K562 (cell line): ENCODE measurements at regions not wholly inside any gene's neighbourhood (a gene's known extent, or its start where the extent isn't known, plus 50 kb on each side); places are given as distances from the start of the nearest gene placed in this dataset.

ENCODE experiments used
- CBX5 ChIP-seq: IDR thresholded peaks from 2 replicates; pipeline ENCODE4 v1.6.1; 2014; ENCODE audit warnings: low read depth, borderline replicate concordance
- CTCF ChIP-seq, 3 experiments: IDR thresholded peaks in 2 of 3; conservative IDR thresholded peaks in 1 of 3; 2 replicates each; pipeline ENCODE4 v1.5.1; 2011 to 2012; ENCODE audit warnings: low read length in 3 of 3, mild to moderate bottlenecking in 3 of 3, control low read depth in 2 of 3, improper control_type of control experiment in 1 of 3, inconsistent platforms in 1 of 3, low read depth in 1 of 3, mixed read lengths in 1 of 3, moderate library complexity in 1 of 3; ENCODE audit not compliant: insufficient read depth in 2 of 3
- JUNB ChIP-seq: fragments of 450-650 bp; formaldehyde crosslinking; conservative IDR thresholded peaks from 2 replicates; pipeline ENCODE4 v1.4.0; 2020; ENCODE audit warnings: mild to moderate bottlenecking
- KAT2B ChIP-seq: IDR thresholded peaks from one replicate; pipeline ENCODE4 v1.6.1; 2012; ENCODE audit warnings: low read depth, mild to moderate bottlenecking, control low read depth, inconsistent platforms, low read length, moderate library complexity
- MXD1 ChIP-seq: fragments of 250-450 bp; sonication (Bioruptor Pico); IDR thresholded peaks from 2 replicates; pipeline ENCODE4 v1.8.0; 2021; ENCODE audit warnings: borderline replicate concordance, mild to moderate bottlenecking, moderate library complexity; ENCODE audit not compliant: poor library complexity, severe bottlenecking
- POLR2A ChIP-seq: fragments of 450-650 bp; conservative IDR thresholded peaks from 2 replicates; pipeline ENCODE4 v1.6.1; 2016
- ZFP1 ChIP-seq: fragments of 450-650 bp; formaldehyde crosslinking; IDR thresholded peaks from 2 replicates; pipeline ENCODE4 v1.4.0; 2020; ENCODE audit warnings: mild to moderate bottlenecking, mixed read lengths
- ZNF384 ChIP-seq: IDR thresholded peaks from 2 replicates; pipeline ENCODE4 v1.6.1; 2012; ENCODE audit warnings: low read depth, low read length, improper control_type of control experiment
- TF ChIP-seq, protein P1 (sequence below), 2 experiments: fragments of 450-650 bp; formaldehyde crosslinking in 1 of 2; IDR thresholded peaks; 2 replicates each; pipeline versions ENCODE4 v1.4.0 to v1.6.1; 2014 to 2020; ENCODE audit warnings: mild to moderate bottlenecking in 2 of 2, borderline replicate concordance in 1 of 2, low read depth in 1 of 2

GRCh38 chr3:197435426-197435825 lies 120.3 kb downstream of the BDH1 start:
- TF ChIP-seq JUNB (CRISPR knock-in tag) = no peak
- TF ChIP-seq ZNF384 = no peak
- no peak for TF ChIP-seq ZFP1 (CRISPR knock-in tag)
- no peak for TF ChIP-seq CBX5
- TF ChIP-seq POLR2A = no peak
- TF ChIP-seq, protein P1, sequence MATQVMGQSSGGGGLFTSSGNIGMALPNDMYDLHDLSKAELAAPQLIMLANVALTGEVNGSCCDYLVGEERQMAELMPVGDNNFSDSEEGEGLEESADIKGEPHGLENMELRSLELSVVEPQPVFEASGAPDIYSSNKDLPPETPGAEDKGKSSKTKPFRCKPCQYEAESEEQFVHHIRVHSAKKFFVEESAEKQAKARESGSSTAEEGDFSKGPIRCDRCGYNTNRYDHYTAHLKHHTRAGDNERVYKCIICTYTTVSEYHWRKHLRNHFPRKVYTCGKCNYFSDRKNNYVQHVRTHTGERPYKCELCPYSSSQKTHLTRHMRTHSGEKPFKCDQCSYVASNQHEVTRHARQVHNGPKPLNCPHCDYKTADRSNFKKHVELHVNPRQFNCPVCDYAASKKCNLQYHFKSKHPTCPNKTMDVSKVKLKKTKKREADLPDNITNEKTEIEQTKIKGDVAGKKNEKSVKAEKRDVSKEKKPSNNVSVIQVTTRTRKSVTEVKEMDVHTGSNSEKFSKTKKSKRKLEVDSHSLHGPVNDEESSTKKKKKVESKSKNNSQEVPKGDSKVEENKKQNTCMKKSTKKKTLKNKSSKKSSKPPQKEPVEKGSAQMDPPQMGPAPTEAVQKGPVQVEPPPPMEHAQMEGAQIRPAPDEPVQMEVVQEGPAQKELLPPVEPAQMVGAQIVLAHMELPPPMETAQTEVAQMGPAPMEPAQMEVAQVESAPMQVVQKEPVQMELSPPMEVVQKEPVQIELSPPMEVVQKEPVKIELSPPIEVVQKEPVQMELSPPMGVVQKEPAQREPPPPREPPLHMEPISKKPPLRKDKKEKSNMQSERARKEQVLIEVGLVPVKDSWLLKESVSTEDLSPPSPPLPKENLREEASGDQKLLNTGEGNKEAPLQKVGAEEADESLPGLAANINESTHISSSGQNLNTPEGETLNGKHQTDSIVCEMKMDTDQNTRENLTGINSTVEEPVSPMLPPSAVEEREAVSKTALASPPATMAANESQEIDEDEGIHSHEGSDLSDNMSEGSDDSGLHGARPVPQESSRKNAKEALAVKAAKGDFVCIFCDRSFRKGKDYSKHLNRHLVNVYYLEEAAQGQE (IDR thresholded peaks at IDR 0.05; ENCODE audit: borderline replicate concordance) = no peak
- TF ChIP-seq, protein P1 (CRISPR knock-in tag; IDR thresholded peaks at IDR 0.05; ENCODE audit: low read depth) = no peak
- no peak for TF ChIP-seq MXD1 (CRISPR knock-in tag)
- TF ChIP-seq KAT2B = no peak
- TF ChIP-seq CTCF (IDR thresholded peaks at IDR 0.05 in 2 of 3, conservative IDR thresholded peaks at IDR 0.05 in 1 of 3; ENCODE audit: insufficient read depth in 2 of 3, low read depth in 1 of 3, low read length in 3 of 3) = no peak
